HEK293T (cell line): ENCODE measurements at regions not wholly inside any gene's neighbourhood (a gene's known extent, or its start where the extent isn't known, plus 50 kb on each side); places are given as distances from the start of the nearest gene placed in this dataset.

Experiments
- ARNT ChIP-seq: fragments of 450-650 bp; IDR thresholded peaks from 2 replicates; pipeline ENCODE4 v1.6.1; 2017; ENCODE audit warnings: mild to moderate bottlenecking
- BHLHE40 ChIP-seq: fragments of 450-650 bp; IDR thresholded peaks from 2 replicates; pipeline ENCODE4 v1.6.1; 2016; ENCODE audit warnings: mild to moderate bottlenecking, moderate library complexity, borderline replicate concordance
- ELF4 ChIP-seq: fragments of 450-650 bp; IDR thresholded peaks from 2 replicates; pipeline ENCODE4 v1.6.1; 2017; ENCODE audit warnings: antibody characterized with exemption
- FOXA1 ChIP-seq: fragments of 450-650 bp; IDR thresholded peaks from 2 replicates; pipeline ENCODE4 v1.6.1; 2016; ENCODE audit warnings: mild to moderate bottlenecking
- FOXK2 ChIP-seq: fragments of 450-650 bp; IDR thresholded peaks from 2 replicates; pipeline ENCODE4 v1.6.1; 2016; ENCODE audit warnings: mild to moderate bottlenecking
- HDGF ChIP-seq: fragments of 450-650 bp; IDR thresholded peaks from 2 replicates; pipeline ENCODE4 v1.6.1; 2017; ENCODE audit warnings: antibody characterized with exemption, borderline replicate concordance
- L3MBTL2 ChIP-seq: fragments of 450-650 bp; conservative IDR thresholded peaks from 2 replicates; pipeline ENCODE4 v1.6.1; 2016; ENCODE audit warnings: mild to moderate bottlenecking
- LEF1 ChIP-seq: fragments of 450-650 bp; IDR thresholded peaks from 2 replicates; pipeline ENCODE4 v1.6.1; 2017; ENCODE audit warnings: mild to moderate bottlenecking, borderline replicate concordance
- NFRKB ChIP-seq: fragments of 450-650 bp; IDR thresholded peaks from 2 replicates; pipeline ENCODE4 v1.6.1; 2016; ENCODE audit warnings: mild to moderate bottlenecking, moderate library complexity
- SP1 ChIP-seq: fragments of 450-650 bp; IDR thresholded peaks from 2 replicates; pipeline ENCODE4 v1.6.1; 2017
- TARDBP ChIP-seq: fragments of 450-650 bp; IDR thresholded peaks from 2 replicates; pipeline ENCODE4 v1.6.1; 2016
- ZNF384 ChIP-seq: fragments of 450-650 bp; IDR thresholded peaks from 2 replicates; pipeline ENCODE4 v1.6.1; 2016
- TF ChIP-seq, protein P1 (sequence below): fragments of 450-650 bp; IDR thresholded peaks from 2 replicates; pipeline ENCODE4 v1.6.1; 2016

DNA sequence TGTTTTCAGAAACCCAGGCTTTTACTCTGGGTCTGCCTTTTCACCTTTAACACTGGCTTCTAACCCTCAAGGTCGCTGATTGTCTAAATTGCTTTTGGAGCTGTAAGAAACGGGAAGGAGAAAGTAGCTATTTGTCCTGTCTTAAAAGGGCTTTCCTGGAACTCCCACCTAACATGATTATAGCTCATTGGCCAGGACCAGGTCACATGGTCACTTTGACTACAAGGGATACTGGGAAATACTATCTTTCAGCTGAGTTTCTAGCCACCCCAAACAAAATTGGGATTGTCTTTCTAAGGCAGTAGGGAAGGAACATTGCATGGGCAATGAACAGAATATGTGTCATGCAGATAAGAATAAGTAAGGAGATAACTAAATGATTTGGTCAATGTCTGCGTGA lies 106.7 kb upstream of the ARHGAP24 start:
- no peak for TF ChIP-seq SP1
- TF ChIP-seq, protein P1, sequence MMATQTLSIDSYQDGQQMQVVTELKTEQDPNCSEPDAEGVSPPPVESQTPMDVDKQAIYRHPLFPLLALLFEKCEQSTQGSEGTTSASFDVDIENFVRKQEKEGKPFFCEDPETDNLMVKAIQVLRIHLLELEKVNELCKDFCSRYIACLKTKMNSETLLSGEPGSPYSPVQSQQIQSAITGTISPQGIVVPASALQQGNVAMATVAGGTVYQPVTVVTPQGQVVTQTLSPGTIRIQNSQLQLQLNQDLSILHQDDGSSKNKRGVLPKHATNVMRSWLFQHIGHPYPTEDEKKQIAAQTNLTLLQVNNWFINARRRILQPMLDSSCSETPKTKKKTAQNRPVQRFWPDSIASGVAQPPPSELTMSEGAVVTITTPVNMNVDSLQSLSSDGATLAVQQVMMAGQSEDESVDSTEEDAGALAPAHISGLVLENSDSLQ = no peak
- no peak for TF ChIP-seq LEF1
- no peak for TF ChIP-seq FOXA1
- no peak for TF ChIP-seq NFRKB
- no peak for TF ChIP-seq ELF4
- no peak for TF ChIP-seq HDGF
- no peak for TF ChIP-seq TARDBP
- TF ChIP-seq ARNT = no peak
- TF ChIP-seq FOXK2 = no peak
- no peak for TF ChIP-seq BHLHE40
- no peak for TF ChIP-seq L3MBTL2
- TF ChIP-seq ZNF384 = no peak
